Stimulated activated CD8-positive, alpha-beta memory T cell treated with anti-CD3 and anti-CD28 coated beads, Interleukin-15, amount 100 ng/mL, for 1 hour (primary cell): ENCODE measurements at regions not wholly inside any gene's neighbourhood (a gene's known extent, or its start where the extent isn't known, plus 50 kb on each side); places are given as distances from the start of the nearest gene placed in this dataset.
"Not testable (repeated sequence)": the region's sequence is repeated elsewhere in the genome, so short reads cannot be mapped to it uniquely, and the experiment has no call there.

Source experiments
- DNase-seq: peaks from one replicate; pipeline ENCODE4 v3.0.0-alpha.2; 2020; ENCODE audit warnings: low read depth

- DNase-seq = no peak
Measured at GRCh38 chr2:176976736-176977685, 235.6 kb upstream of the HNRNPA3 start.

- no peak for DNase-seq
Measured at GRCh38 chr2:176978921-176979320, 233.7 kb upstream of the HNRNPA3 start.

DNA sequence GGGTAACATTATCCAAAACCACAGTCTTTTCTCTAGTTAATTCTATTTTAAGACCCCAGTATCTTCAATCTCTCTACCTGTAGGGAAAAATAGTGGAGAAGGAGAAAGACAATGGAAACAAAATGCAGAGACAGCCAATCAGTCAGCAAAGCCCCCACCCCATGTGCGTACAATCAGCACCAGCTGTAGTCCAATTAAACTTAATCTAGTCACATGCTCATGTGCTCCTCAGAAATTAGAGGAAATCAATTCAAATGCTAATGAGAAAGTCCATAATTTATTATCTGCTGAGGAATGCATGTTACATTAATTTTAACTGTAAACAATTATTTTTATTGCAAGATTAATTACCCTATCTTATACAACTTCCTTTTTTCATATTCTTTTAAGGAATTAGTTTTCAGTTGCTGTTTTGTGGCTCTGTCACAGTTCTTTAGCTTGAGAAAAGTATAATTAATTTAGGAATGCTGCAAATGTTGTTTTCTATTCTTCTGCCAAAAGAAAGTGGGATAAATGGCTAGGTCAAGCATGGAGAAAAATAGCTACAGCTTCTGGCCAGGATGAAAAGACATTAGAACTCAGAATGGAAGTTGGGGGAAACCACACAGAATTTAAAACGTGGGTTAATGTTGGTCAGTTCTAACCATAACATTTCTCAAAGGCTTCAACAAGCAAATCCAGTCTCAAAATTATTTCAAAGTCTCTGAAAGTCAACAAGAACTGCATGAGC lies 232.4 kb upstream of the HNRNPA3 start:
- DNase-seq = no peak

DNA sequence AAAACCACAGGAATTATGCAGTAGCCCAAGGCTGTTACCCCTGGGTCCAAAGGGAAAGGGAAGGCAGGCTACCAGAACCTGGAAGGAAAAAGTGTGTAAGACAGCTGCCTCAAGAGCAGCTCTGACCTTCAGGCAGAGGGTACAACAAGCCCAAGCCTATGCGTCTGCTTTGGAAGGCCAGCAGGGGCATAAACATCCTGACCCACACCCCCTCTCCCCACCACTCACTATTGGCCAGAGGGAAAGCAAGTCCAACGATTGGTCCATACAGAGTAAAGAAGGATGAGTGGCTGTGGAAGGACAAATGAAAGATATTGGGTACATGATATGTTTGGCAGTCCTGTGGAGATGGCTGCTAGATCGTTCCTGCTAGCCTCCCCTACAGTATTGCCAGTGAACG lies 227.6 kb upstream of the HNRNPA3 start:
- no peak for DNase-seq

DNA sequence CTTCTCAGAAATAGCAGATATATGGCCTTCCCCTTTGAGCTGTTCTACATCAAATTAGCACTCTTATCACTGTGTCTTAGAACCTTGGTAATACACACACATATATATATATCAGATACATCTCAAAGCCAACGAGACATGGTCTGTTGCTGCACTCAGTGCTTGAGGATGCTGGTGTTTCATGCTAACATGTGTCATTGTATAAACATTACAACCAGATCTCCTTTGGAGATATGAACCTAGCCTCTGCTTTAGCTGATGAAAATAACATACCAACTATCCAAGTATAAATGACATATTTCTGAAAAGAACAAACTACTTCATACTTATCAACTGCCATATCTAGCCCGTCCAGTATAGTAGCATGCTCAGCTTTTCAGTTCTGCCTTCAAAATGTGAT lies 226.7 kb upstream of the HNRNPA3 start:
- DNase-seq = no peak

- no peak for DNase-seq
Measured at GRCh38 chr2:176986487-176986886, 226.1 kb upstream of the HNRNPA3 start.

DNA sequence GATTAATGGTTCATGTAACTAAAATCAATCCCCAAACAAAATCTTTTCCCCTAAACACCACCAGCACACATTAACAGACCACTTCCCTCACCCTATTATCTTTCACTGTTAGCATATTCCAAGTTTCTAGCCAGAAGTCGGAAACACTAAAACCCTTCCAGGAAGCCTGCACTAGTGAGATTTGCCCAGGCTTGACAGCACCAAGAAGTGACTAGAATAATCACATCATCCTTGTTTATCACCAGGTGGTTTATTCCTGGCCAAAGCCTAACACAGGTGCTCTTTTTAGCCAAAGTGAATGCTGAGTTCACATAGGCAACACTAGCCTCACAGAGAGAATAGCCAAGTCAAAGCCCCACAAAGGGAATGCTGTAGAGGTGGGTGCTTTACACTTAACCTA lies 221.2 kb upstream of the HNRNPA3 start:
- no peak for DNase-seq

GRCh38 chr2:176997074-176997791 lies 215.4 kb upstream of the HNRNPA3 start:
- no peak for DNase-seq

GRCh38 chr2:176997792-176998169 lies 214.8 kb upstream of the HNRNPA3 start:
- no peak for DNase-seq

DNA sequence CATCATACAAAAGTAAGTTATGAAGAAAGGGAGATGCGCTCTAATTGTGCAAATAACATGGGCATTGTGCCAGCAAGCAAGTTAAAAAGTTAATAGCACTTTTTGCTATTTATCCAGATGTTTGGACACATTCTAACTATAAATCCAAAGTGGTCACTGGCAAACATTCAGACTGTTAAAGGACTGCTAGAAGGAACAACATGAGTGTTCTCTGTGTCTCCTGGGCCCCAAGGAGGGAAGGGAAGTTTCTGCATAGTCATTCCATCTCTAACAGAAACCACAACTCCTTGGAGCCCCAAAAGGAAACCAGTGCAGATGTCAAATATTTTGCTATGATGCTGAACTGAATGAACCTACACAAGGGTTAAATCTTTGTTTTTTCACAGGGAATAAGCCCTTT lies 213.3 kb upstream of the HNRNPA3 start:
- DNase-seq = no peak

- no peak for DNase-seq
Measured at GRCh38 chr2:177000061-177000714, 212.4 kb upstream of the HNRNPA3 start.

- DNase-seq = no peak
Measured at GRCh38 chr2:177000715-177001072, 211.9 kb upstream of the HNRNPA3 start.

- DNase-seq = no peak
Measured at GRCh38 chr2:177001334-177001733, 211.3 kb upstream of the HNRNPA3 start.

GRCh38 chr2:177002983-177003382 lies 209.6 kb upstream of the HNRNPA3 start:
- no peak for DNase-seq

GRCh38 chr2:177007726-177008125 lies 204.9 kb upstream of the HNRNPA3 start:
- not testable (repeated sequence) for DNase-seq

- DNase-seq = not testable (repeated sequence)
Measured at GRCh38 chr2:177008662-177009061, 203.9 kb upstream of the HNRNPA3 start.

- no peak for DNase-seq
Measured at GRCh38 chr2:177010146-177010545, 202.4 kb upstream of the HNRNPA3 start.

GRCh38 chr2:177010861-177011260 lies 201.7 kb upstream of the HNRNPA3 start:
- no peak for DNase-seq

- no peak for DNase-seq
Measured at GRCh38 chr2:177014946-177015345, 197.6 kb upstream of the HNRNPA3 start.

- no peak for DNase-seq
Measured at GRCh38 chr2:177015356-177015923, 197.2 kb upstream of the HNRNPA3 start.

DNA sequence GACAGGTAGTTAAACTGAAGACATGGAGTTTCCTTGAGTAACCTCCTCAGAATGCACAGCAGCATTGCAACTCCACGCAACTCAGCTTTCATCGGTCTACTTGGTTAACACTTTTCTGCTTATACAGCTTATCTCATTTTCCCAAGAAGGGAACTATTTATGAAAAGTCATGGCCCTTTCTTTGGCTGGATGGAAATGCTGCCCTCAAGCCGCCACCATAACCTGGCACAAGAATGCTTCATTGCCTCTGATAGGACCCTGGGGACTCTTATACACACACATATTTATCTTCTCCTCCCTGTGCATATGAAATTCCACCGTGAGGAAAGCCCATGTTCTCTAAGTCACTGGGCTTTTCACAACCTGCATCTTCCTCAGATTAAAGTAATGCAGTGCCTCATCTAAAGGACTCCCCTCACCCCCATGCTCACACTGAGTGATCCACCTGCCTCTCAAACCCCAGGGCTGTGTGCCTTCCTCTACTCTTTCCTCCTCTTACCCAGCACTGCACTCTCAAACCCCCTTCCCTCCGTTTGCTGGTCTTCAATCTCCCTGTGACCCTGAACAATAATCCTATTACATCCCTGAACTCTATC lies 192.0 kb upstream of the HNRNPA3 start:
- no peak for DNase-seq
